GM18499 (cell line): ENCODE measurements at regions not wholly inside any gene's neighbourhood (a gene's known extent, or its start where the extent isn't known, plus 50 kb on each side); places are given as distances from the start of the nearest gene placed in this dataset.
"Not testable (repeated sequence)": the region's sequence is repeated elsewhere in the genome, so short reads cannot be mapped to it uniquely, and the experiment has no call there.

Experiments used
- ATAC-seq: cut with Tn5 transposase; IDR thresholded peaks from one replicate; pipeline ENCODE4 v1.9.1; 2021; ENCODE audit warnings: moderate number of reproducible peaks; ENCODE audit not compliant: insufficient read depth, unreplicated experiment

- ATAC-seq = no peak
Measured at GRCh38 chr18:40186677-40187076, 1768.4 kb upstream of the PIK3C3 start.

GRCh38 chr18:40179729-40180461, 1775.1 kb upstream of the PIK3C3 start:
- ATAC-seq = no peak

- no peak for ATAC-seq
Measured at GRCh38 chr18:40168026-40168425, 1787.0 kb upstream of the PIK3C3 start.

GRCh38 chr18:40163254-40163653, 1791.8 kb upstream of the PIK3C3 start:
- ATAC-seq = no peak

GRCh38 chr18:40160361-40160760, 1794.7 kb upstream of the PIK3C3 start:
- no peak for ATAC-seq

- no peak for ATAC-seq
Measured at GRCh38 chr18:40159141-40160017, 1795.7 kb upstream of the PIK3C3 start.

GRCh38 chr18:40157120-40157519, 1797.9 kb upstream of the PIK3C3 start:
- ATAC-seq = no peak

GRCh38 chr18:40152859-40153258, 1802.2 kb upstream of the PIK3C3 start:
- ATAC-seq = no peak

GRCh38 chr18:40148960-40149359, 1806.1 kb upstream of the PIK3C3 start:
- no peak for ATAC-seq

- ATAC-seq = no peak
Measured at GRCh38 chr18:40133253-40133652, 1821.8 kb upstream of the PIK3C3 start.

GRCh38 chr18:40132438-40132837, 1822.6 kb upstream of the PIK3C3 start:
- not testable (repeated sequence) for ATAC-seq

GRCh38 chr18:40124107-40124506, 1830.9 kb upstream of the PIK3C3 start:
- ATAC-seq = no peak

- ATAC-seq = no peak
Measured at GRCh38 chr18:40120796-40121391, 1834.1 kb upstream of the PIK3C3 start.

- ATAC-seq = no peak
Measured at GRCh38 chr18:40120356-40120755, 1834.7 kb upstream of the PIK3C3 start.

- not testable (repeated sequence) for ATAC-seq
Measured at GRCh38 chr18:40119581-40119980, 1835.5 kb upstream of the PIK3C3 start.

- no peak for ATAC-seq
Measured at GRCh38 chr18:40110455-40110854, 1844.6 kb upstream of the PIK3C3 start.

GRCh38 chr18:40109252-40110049, 1845.6 kb upstream of the PIK3C3 start:
- no peak for ATAC-seq

- no peak for ATAC-seq
Measured at GRCh38 chr18:40108596-40108995, 1846.4 kb upstream of the PIK3C3 start.

GRCh38 chr18:40102903-40103302, 1852.1 kb upstream of the PIK3C3 start:
- ATAC-seq = no peak

GRCh38 chr18:40099641-40100040, 1855.4 kb upstream of the PIK3C3 start:
- ATAC-seq = no peak
